ENCODE measurements at regions not wholly inside any gene's neighbourhood (a gene's known extent, or its start where the extent isn't known, plus 50 kb on each side); places are given as distances from the start of the nearest gene placed in this dataset.
"Not testable (repeated sequence)": the region's sequence is repeated elsewhere in the genome, so short reads cannot be mapped to it uniquely, and the experiment has no call there.

DNA sequence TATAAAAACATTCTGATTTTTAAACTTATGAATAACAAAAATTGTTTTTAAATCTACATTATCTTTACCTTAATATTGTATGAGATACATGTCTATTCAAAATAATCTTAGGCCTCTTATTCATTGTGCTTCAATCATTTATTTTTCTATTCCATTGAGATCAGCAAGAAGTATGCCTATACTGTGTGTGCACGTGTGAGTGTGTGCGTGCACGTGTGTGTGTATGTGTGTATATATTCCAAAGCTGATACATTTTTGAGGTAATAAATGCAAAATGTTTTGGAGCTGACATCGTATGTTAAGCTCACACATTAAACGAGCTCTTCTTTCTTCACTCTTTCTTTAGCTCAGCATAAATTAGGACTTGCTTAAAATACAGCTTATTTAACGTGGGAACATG, 1701.2 kb upstream of the PCDH10 start:
- H3K27me3 Mint-ChIP-seq: no peaks in the 10 kb centered on the region
- no peaks in the 10 kb centered on the region for H3K4me1 Mint-ChIP-seq (ENCODE audit: low read depth in 2 of 2)
- no peaks in the 10 kb centered on the region for H3K9me3 Mint-ChIP-seq
- ATAC-seq (replicated peaks) (no peak), DNase-seq (no peak)
- H3K36me3 Mint-ChIP-seq (ENCODE audit: insufficient read depth): no peaks in the 10 kb centered on the region
- H3K27ac Mint-ChIP-seq: no peak overlapping the region
- no peak overlapping the region for H3K4me3 Mint-ChIP-seq

DNA sequence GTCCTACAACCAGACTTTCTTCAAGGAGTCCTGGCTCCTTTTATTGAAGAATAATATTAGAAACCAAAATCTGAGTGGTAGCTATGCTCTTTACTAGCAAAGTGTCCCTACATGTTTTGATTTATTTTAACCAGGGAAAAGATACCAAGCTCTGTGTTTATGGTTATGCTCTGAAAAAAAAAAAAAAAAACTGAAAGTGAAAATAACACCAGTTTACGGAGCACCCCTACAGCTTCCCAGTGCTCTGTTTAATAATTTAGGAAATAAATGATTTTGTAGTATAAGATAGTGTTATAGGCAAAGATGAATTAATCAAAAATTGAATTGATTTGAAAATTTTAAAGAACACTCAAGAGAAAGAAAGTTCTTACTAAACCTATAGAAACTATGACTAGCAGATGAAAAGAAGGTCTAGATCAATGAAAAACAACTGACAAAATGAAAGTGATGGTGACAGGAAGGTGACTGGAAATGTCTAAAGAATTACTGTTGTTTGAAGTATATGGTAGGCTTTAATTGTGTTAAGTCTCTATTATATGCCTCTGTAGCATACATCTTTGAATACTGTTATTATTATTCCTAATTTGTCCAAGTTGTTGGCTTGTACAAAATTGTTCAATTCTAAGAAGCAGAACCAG, 1698.4 kb upstream of the PCDH10 start:
- Mint-ChIP-seq H3K27ac (no peak overlapping the region), H3K27me3 (no peaks in the 10 kb centered on the region), H3K9me3 (no peaks in the 10 kb centered on the region), H3K36me3 (ENCODE audit: insufficient read depth) (no peaks in the 10 kb centered on the region), H3K4me1 (ENCODE audit: low read depth in 2 of 2) (no peaks in the 10 kb centered on the region), H3K4me3 (no peak overlapping the region)
- no peak for ATAC-seq (replicated peaks)
- DNase-seq: no peak

DNA sequence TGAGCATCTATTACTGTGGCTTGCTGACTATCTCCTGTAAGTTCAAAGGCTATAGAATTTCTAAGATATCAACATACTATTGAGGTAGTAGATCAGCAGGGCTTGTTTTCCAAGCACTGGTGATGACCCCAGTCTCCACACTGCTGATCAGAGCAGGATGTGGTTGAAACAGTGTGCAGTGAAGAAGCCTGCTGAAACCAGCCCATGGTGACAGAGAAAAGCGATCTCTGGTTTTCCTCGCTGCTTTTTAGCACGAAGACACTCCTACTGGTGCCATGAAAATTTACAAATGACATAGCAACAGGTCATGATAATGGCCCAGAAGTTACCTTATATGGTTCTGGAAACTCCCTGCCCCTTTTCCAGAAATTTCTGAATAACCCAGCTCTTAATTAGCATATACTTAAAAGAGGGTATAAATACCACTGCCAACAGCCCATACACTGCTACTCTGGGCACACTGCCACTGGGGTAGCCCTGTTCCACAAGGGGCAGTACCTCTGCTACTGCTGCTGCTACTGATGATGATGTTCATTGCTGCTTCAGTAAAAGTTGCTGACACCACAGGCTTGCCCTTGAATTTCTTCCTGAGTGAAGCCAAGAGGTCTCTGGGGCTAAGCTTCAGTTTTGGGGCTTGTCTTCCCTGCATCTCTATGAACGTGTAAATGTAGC, 1689.5 kb upstream of the PCDH10 start:
- peaks cover 0 to 2% of the 10 kb centered on the region in 2 donors for H3K9me3 Mint-ChIP-seq
- ATAC-seq (replicated peaks): peak; percentile 21
- no peak for DNase-seq
- no peaks in the 10 kb centered on the region for H3K4me1 Mint-ChIP-seq (ENCODE audit: low read depth in 2 of 2)
- H3K4me3 Mint-ChIP-seq: no peak overlapping the region
- H3K36me3 Mint-ChIP-seq (ENCODE audit: insufficient read depth): no peaks in the 10 kb centered on the region
- H3K27me3 Mint-ChIP-seq: no peaks in the 10 kb centered on the region
- no peak overlapping the region for H3K27ac Mint-ChIP-seq

DNA sequence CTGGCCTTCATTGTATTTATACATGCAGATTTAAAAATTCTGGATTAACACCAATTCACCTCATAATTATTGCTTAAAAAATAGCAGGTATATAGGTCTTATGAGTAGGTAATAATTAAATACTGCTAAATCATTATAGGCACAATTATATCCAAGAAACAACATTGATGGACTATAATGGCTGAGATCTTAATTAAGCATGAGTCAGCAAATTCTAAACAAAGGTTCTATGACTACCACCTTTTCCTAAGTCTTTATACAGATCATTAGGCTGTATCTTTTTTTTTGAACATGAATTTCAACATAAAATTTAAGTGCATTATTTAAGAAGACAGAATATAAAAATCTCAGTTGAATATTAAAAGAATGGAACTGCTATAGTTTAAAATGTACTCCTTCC, 1678.7 kb upstream of the PCDH10 start:
- DNase-seq: no peak
- no peaks in the 10 kb centered on the region for H3K27me3 Mint-ChIP-seq
- peaks cover 8 to 13% of the 10 kb centered on the region in 2 donors for H3K9me3 Mint-ChIP-seq
- H3K36me3 Mint-ChIP-seq (ENCODE audit: insufficient read depth): no peaks in the 10 kb centered on the region
- H3K4me3 Mint-ChIP-seq: no peak overlapping the region
- H3K27ac Mint-ChIP-seq: no peak overlapping the region
- no peak for ATAC-seq (replicated peaks)
- no peaks in the 10 kb centered on the region for H3K4me1 Mint-ChIP-seq (ENCODE audit: low read depth in 2 of 2)

GRCh38 chr4:131488772-131489171, 1660.3 kb upstream of the PCDH10 start:
- ATAC-seq (replicated peaks): no peak
- Mint-ChIP-seq H3K36me3 (ENCODE audit: insufficient read depth) (peaks cover 3% of the 10 kb centered on the region), H3K4me1 (ENCODE audit: low read depth in 2 of 2) (no peaks in the 10 kb centered on the region), H3K27ac (no peak overlapping the region), H3K4me3 (no peak overlapping the region), H3K9me3 (peaks cover 0 to 2% of the 10 kb centered on the region in 2 donors), H3K27me3 (no peaks in the 10 kb centered on the region)
- DNase-seq: no peak

DNA sequence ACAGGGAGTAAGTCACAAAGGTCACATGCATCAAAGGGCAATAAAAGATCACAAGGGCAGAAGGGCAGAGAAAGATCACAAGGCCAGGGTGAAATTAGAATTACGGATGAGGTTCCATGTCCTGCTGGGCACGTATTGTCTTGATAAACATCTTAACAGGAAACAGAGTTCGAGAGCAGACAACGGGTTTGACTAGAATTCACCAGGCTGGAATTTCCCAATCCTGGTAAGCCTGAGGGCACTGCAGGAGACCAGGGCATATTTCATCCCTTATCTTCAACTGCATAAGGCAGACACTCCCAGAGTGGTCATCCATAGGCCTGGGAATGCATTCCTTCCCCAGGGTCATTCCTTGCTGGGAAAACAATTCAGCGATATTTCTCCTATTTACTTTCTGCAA, 1652.9 kb upstream of the PCDH10 start:
- not testable (repeated sequence) for DNase-seq; ATAC-seq (replicated peaks); H3K4me3 Mint-ChIP-seq; H3K9me3 Mint-ChIP-seq; H3K4me1 Mint-ChIP-seq (ENCODE audit: low read depth in 2 of 2); H3K27ac Mint-ChIP-seq; H3K27me3 Mint-ChIP-seq; H3K36me3 Mint-ChIP-seq (ENCODE audit: insufficient read depth)

GRCh38 chr4:131499141-131499873, 1649.8 kb upstream of the PCDH10 start:
- Mint-ChIP-seq H3K4me1 (ENCODE audit: low read depth in 2 of 2) (no peaks in the 10 kb centered on the region), H3K27me3 (no peaks in the 10 kb centered on the region), H3K9me3 (peaks cover 8% of the 10 kb centered on the region in 2 donors), H3K36me3 (ENCODE audit: insufficient read depth) (no peaks in the 10 kb centered on the region), H3K4me3 (no peak overlapping the region), H3K27ac (no peak overlapping the region)
- ATAC-seq (replicated peaks) (no peak), DNase-seq (no peak)

- no peak overlapping the region for H3K4me3 Mint-ChIP-seq
- peaks cover 3 to 14% of the 10 kb centered on the region in 2 donors for H3K9me3 Mint-ChIP-seq
- no peak for DNase-seq
- H3K36me3 Mint-ChIP-seq (ENCODE audit: insufficient read depth): no peaks in the 10 kb centered on the region
- no peaks in the 10 kb centered on the region for H3K27me3 Mint-ChIP-seq
- no peaks in the 10 kb centered on the region for H3K4me1 Mint-ChIP-seq (ENCODE audit: low read depth in 2 of 2)
- no peak overlapping the region for H3K27ac Mint-ChIP-seq
- ATAC-seq (replicated peaks): no peak
Observed at GRCh38 chr4:131509521-131509920, 1639.6 kb upstream of the PCDH10 start.

DNA sequence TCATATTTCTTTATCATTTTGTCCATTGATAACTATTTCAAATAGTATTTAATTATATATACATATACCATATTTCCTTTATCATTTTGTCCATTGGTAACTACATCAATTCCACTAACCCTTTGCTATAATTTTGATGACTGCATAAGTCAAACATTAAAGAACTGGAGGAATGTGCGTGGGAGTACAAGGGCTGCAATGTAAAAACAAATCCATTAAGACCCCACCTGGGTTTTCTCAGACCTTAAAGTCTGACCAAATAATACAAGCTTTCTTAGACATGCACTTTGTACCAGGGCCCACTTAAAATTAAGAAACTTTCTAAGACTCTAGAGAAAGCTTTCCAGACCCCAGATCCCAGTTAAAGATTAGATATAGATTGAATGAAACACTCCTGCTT, 1622.4 kb upstream of the PCDH10 start:
- H3K4me3 Mint-ChIP-seq: no peak overlapping the region
- DNase-seq: no peak
- H3K27ac Mint-ChIP-seq: no peak overlapping the region
- no peak for ATAC-seq (replicated peaks)
- H3K4me1 Mint-ChIP-seq (ENCODE audit: low read depth in 2 of 2): no peaks in the 10 kb centered on the region
- H3K36me3 Mint-ChIP-seq (ENCODE audit: insufficient read depth): no peaks in the 10 kb centered on the region
- peaks cover 7 to 9% of the 10 kb centered on the region in 2 donors for H3K9me3 Mint-ChIP-seq
- no peaks in the 10 kb centered on the region for H3K27me3 Mint-ChIP-seq

DNA sequence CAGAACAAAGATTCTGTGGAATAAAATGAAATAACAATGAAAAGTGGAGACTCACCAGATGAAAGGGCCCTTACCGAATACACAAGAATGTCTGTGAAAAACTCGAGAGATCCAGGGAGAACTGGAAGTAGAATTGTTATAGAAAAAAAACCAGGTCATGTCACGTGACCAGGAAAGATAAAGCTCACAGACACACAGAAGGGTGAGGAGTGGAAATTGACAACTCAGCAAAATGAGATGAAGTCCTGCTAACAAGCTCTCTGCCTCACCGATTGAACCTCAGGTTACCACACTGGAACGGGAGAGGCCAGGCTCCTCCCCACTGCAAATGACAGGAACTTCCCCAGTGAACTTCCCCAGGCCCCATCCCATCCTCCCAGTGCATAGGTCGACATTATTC, 1618.0 kb upstream of the PCDH10 start:
- Mint-ChIP-seq H3K27ac (no peak overlapping the region), H3K27me3 (no peaks in the 10 kb centered on the region), H3K4me1 (ENCODE audit: low read depth in 2 of 2) (no peaks in the 10 kb centered on the region), H3K36me3 (ENCODE audit: insufficient read depth) (no peaks in the 10 kb centered on the region), H3K4me3 (no peak overlapping the region), H3K9me3 (peaks cover 3 to 10% of the 10 kb centered on the region in 2 donors)
- ATAC-seq (replicated peaks) (no peak), DNase-seq (no peak)

DNA sequence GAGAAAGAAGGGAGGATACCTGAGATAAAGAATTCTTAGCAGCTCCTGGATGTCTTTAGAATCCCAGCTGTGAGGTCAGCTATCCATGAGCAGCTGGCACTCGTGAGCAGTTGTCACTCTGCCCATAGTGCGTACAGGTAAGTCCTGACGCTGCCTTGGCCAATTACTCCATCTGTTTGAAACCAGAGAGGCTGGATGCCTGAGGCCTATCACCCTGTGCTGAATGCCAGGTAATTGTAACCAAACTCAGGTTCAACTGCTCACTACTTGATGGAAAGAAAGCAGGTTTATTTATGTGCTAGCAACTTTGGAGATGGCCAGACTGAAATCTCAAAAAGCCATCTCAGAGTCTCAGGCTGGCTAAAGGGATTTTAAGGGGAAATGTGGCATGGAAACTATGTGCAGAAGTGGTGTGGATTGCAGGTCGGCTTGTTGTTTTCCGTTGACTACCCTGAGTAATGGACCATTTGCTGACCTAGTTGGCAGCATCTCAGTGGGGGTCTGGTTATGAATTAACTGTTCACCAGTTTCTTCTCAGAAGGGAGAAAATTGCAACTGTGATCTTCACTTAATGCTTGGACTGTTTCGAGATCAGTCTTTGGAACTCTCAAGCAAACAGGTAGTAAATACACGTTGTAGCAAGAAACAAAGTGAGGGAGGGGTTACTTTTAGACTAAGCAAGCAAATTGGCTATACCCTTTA, 1614.0 kb upstream of the PCDH10 start:
- no peak overlapping the region for H3K4me3 Mint-ChIP-seq
- H3K27ac Mint-ChIP-seq: no peak overlapping the region
- H3K27me3 Mint-ChIP-seq: no peaks in the 10 kb centered on the region
- H3K36me3 Mint-ChIP-seq (ENCODE audit: insufficient read depth): no peaks in the 10 kb centered on the region
- peaks cover 8 to 9% of the 10 kb centered on the region in 2 donors for H3K9me3 Mint-ChIP-seq
- H3K4me1 Mint-ChIP-seq (ENCODE audit: low read depth in 2 of 2): no peaks in the 10 kb centered on the region
- DNase-seq: no peak
- no peak for ATAC-seq (replicated peaks)

GRCh38 chr4:131540256-131540655, 1608.8 kb upstream of the PCDH10 start:
- Mint-ChIP-seq H3K4me1 (ENCODE audit: low read depth in 2 of 2) (no peaks in the 10 kb centered on the region), H3K4me3 (no peak overlapping the region), H3K36me3 (ENCODE audit: insufficient read depth) (no peaks in the 10 kb centered on the region), H3K27me3 (no peaks in the 10 kb centered on the region), H3K27ac (no peak overlapping the region), H3K9me3 (peaks cover 4 to 8% of the 10 kb centered on the region in 2 donors)
- ATAC-seq (replicated peaks) (no peak), DNase-seq (no peak)

GRCh38 chr4:131547506-131547981, 1601.5 kb upstream of the PCDH10 start:
- Mint-ChIP-seq H3K4me3 (no peak overlapping the region), H3K36me3 (ENCODE audit: insufficient read depth) (no peaks in the 10 kb centered on the region), H3K9me3 (peaks cover 7 to 9% of the 10 kb centered on the region in 2 donors), H3K27me3 (no peaks in the 10 kb centered on the region), H3K4me1 (ENCODE audit: low read depth in 2 of 2) (no peaks in the 10 kb centered on the region), H3K27ac (no peak overlapping the region)
- ATAC-seq (replicated peaks) (no peak), DNase-seq (no peak)

All from effector memory CD8-positive, alpha-beta T cell (primary cell).